Thyroid gland (tissue), 4 donors: ENCODE measurements at regions not wholly inside any gene's neighbourhood (a gene's known extent, or its start where the extent isn't known, plus 50 kb on each side); places are given as distances from the start of the nearest gene placed in this dataset.

Source experiments
- DNase-seq, 2 donors: peaks; one replicate each; pipeline ENCODE4 v3.0.0-alpha.2; 2019
- H3K27ac ChIP-seq, 3 donors: fragments of 200-600 bp; sonication (generic); 1 replicate in 2 of 3; 2 replicates in 1 of 3; pipeline ENCODE4 v1.5.1; 2016 to 2019; ENCODE audit warnings: mild to moderate bottlenecking in 1 of 3, moderate library complexity in 1 of 3
- H3K27me3 ChIP-seq: fragments of 200-600 bp; sonication (generic); one replicate; pipeline ENCODE4 v1.5.1; 2019
- H3K36me3 ChIP-seq, 2 donors: fragments of 200-600 bp; sonication (generic); one replicate each; pipeline ENCODE4 v1.5.1; 2016 to 2019
- H3K4me1 ChIP-seq, 2 donors: fragments of 200-600 bp; sonication (generic); one replicate each; pipeline ENCODE4 v1.5.1; 2017 to 2019
- H3K4me3 ChIP-seq, 3 donors: fragments of 200-600 bp; sonication (generic); replicated peaks in 1 of 3; 1 replicate in 2 of 3; 2 replicates in 1 of 3; pipeline ENCODE4 v1.5.1; 2016; ENCODE audit warnings: mild to moderate bottlenecking in 1 of 3
- H3K9me3 ChIP-seq: fragments of 200-600 bp; sonication (generic); one replicate; pipeline ENCODE4 v1.5.1; 2017
- CTCF ChIP-seq, 6 experiments: fragments of 200-600 bp in 3 of 6; fragments of 450-650 bp in 3 of 6; sonication (generic) in 3 of 6; IDR thresholded peaks; one replicate each; pipeline ENCODE4 v1.5.1; 2016 to 2019; ENCODE audit warnings: antibody characterized with exemption in 6 of 6, mild to moderate bottlenecking in 2 of 6, inconsistent platforms in 1 of 6, moderate library complexity in 1 of 6
- POLR2A ChIP-seq, 2 donors: fragments of 450-650 bp; IDR thresholded peaks; one replicate each; pipeline ENCODE4 v1.6.1; 2017; ENCODE audit warnings: antibody characterized with exemption in 2 of 2, mild to moderate bottlenecking in 2 of 2, moderate library complexity in 1 of 2
- WGBS, 2 donors: methylation state at CpG; one replicate each; pipeline ENCODE4 v1.1.5; 2017; 5-methylcytosine and 5-hydroxymethylcytosine counted together
- intact Hi-C: fragments of 100-400 bp; cut with DNase I; formaldehyde crosslinking; loops from one replicate; pipeline ENCODE4 v1.15.1; 2023

GRCh38 chr1:215471463-215471862 is 95.6 kb upstream of the KCTD3 start:
- Histone ChIP-seq H3K36me3 (no peaks in the 10 kb centered on the region), H3K4me1 (no peaks in the 10 kb centered on the region), H3K4me3 (no peak overlapping the region), H3K9me3 (no peaks in the 10 kb centered on the region), H3K27me3 (no peaks in the 10 kb centered on the region), H3K27ac (no peak overlapping the region)
- DNase-seq: no peak
- intact Hi-C loops: no loop called here
- no peak for TF ChIP-seq CTCF (IDR thresholded peaks at IDR 0.05)
- TF ChIP-seq POLR2A (IDR thresholded peaks at IDR 0.05): no peak
- 84 to 92% methylated on average over 2 of the region's 2 CpGs for WGBS, 2 donors

GRCh38 chr1:215472723-215473122 is 94.4 kb upstream of the KCTD3 start:
- H3K36me3 ChIP-seq: no peaks in the 10 kb centered on the region
- intact Hi-C loops: no loop called here
- TF ChIP-seq CTCF (IDR thresholded peaks at IDR 0.05) (no peak), POLR2A (IDR thresholded peaks at IDR 0.05) (no peak)
- no peak overlapping the region for H3K27ac ChIP-seq
- H3K4me3 ChIP-seq: no peak overlapping the region
- no peak for DNase-seq
- no peaks in the 10 kb centered on the region for H3K4me1 ChIP-seq
- no peaks in the 10 kb centered on the region for H3K9me3 ChIP-seq
- H3K27me3 ChIP-seq: no peaks in the 10 kb centered on the region

GRCh38 chr1:215473943-215474342 is 93.2 kb upstream of the KCTD3 start:
- intact Hi-C loops: no loop called here
- H3K4me3 ChIP-seq: no peak overlapping the region
- no peaks in the 10 kb centered on the region for H3K4me1 ChIP-seq
- TF ChIP-seq CTCF (IDR thresholded peaks at IDR 0.05) (no peak), POLR2A (IDR thresholded peaks at IDR 0.05) (no peak)
- no peaks in the 10 kb centered on the region for H3K9me3 ChIP-seq
- DNase-seq: no peak
- H3K27me3 ChIP-seq: no peaks in the 10 kb centered on the region
- WGBS, 2 donors: 78 to 90% methylated on average over 4 of the region's 4 CpGs
- no peaks in the 10 kb centered on the region for H3K36me3 ChIP-seq
- H3K27ac ChIP-seq: no peak overlapping the region

- 92 to 96% methylated on average over 8 of the region's 8 CpGs for WGBS, 2 donors
- Histone ChIP-seq H3K36me3 (no peaks in the 10 kb centered on the region), H3K27ac (no peak overlapping the region), H3K9me3 (no peaks in the 10 kb centered on the region), H3K27me3 (no peaks in the 10 kb centered on the region), H3K4me3 (no peak overlapping the region), H3K4me1 (no peaks in the 10 kb centered on the region)
- intact Hi-C loops: no loop called here
- TF ChIP-seq CTCF (IDR thresholded peaks at IDR 0.05) (no peak), POLR2A (IDR thresholded peaks at IDR 0.05) (no peak)
- no peak for DNase-seq
Measured at GRCh38 chr1:215474940-215475339, 92.2 kb upstream of the KCTD3 start.

GRCh38 chr1:215475796-215476481 is 91.2 kb upstream of the KCTD3 start:
- Histone ChIP-seq H3K4me1 (no peaks in the 10 kb centered on the region), H3K36me3 (no peaks in the 10 kb centered on the region), H3K27me3 (no peaks in the 10 kb centered on the region), H3K4me3 (no peak overlapping the region), H3K9me3 (no peaks in the 10 kb centered on the region), H3K27ac (no peak overlapping the region)
- intact Hi-C loops: no loop called here
- no peak for DNase-seq
- WGBS, 2 donors: 70 to 93% methylated on average over 1 of the region's 1 CpG
- TF ChIP-seq CTCF (IDR thresholded peaks at IDR 0.05) (no peak), POLR2A (IDR thresholded peaks at IDR 0.05) (no peak)
